A549 (cell line): ENCODE measurements at regions not wholly inside any gene's neighbourhood (a gene's known extent, or its start where the extent isn't known, plus 50 kb on each side); places are given as distances from the start of the nearest gene placed in this dataset.

Experiments
- CBX2 ChIP-seq: fragments of 200-600 bp; sonication (generic); IDR thresholded peaks from 2 replicates; pipeline ENCODE4 v1.6.1; 2016; ENCODE audit warnings: low read depth, mild to moderate bottlenecking, borderline replicate concordance
- CTCF ChIP-seq: fragments of >200 bp; sonication (Bioruptor Twin); formaldehyde crosslinking; IDR thresholded peaks from 3 replicates; pipeline ENCODE4 v1.5.1; 2016
- EHMT2 ChIP-seq: fragments of 200-600 bp; sonication (generic); IDR thresholded peaks from 2 replicates; pipeline ENCODE4 v1.6.1; 2016; ENCODE audit warnings: antibody characterized with exemption, low read depth, mild to moderate bottlenecking, moderate library complexity
- EP300 ChIP-seq, 2 experiments: fragments of >200 bp; sonication (Bioruptor Twin); formaldehyde crosslinking; IDR thresholded peaks; 2 replicates in 1 of 2; 3 replicates in 1 of 2; pipeline ENCODE4 v1.6.1; 2016 to 2017
- GATA3 ChIP-seq: IDR thresholded peaks from 2 replicates; pipeline ENCODE4 v1.6.1; 2012; ENCODE audit warnings: borderline replicate concordance
- HOXA7 ChIP-seq: fragments of 250-450 bp; sonication (Bioruptor Pico); IDR thresholded peaks from 2 replicates; pipeline ENCODE4 v1.5.0; 2020; ENCODE audit warnings: mild to moderate bottlenecking, moderate library complexity
- MYC ChIP-seq: IDR thresholded peaks from 2 replicates; pipeline ENCODE4 v1.6.1; 2012; ENCODE audit warnings: mild to moderate bottlenecking, inconsistent platforms, low read length, improper control_type of control experiment, borderline replicate concordance
- POLR2A ChIP-seq: IDR thresholded peaks from 2 replicates; pipeline ENCODE4 v1.6.1; 2012; ENCODE audit warnings: mild to moderate bottlenecking, low read length
- RCOR1 ChIP-seq: fragments of 150-350 bp; IDR thresholded peaks from 2 replicates; pipeline ENCODE4 v1.6.1; 2014; ENCODE audit warnings: antibody characterized with exemption, low read length, low read depth
- RFX5 ChIP-seq: fragments of 450-650 bp; IDR thresholded peaks from 2 replicates; pipeline ENCODE4 v1.7.1; 2014; ENCODE audit warnings: antibody characterized with exemption, mild to moderate bottlenecking, moderate library complexity
- SMC3 ChIP-seq: fragments of >200 bp; sonication (Bioruptor Twin); formaldehyde crosslinking; IDR thresholded peaks from 3 replicates; pipeline ENCODE4 v1.6.1; 2018; ENCODE audit warnings: inconsistent platforms
- SREBF2 ChIP-seq: fragments of 450-650 bp; IDR thresholded peaks from 2 replicates; pipeline ENCODE4 v1.6.1; 2014; ENCODE audit warnings: mild to moderate bottlenecking, moderate library complexity
- ZFP36 ChIP-seq: fragments of 450-650 bp; IDR thresholded peaks from 2 replicates; pipeline ENCODE4 v1.6.1; 2014; ENCODE audit warnings: borderline replicate concordance; ENCODE audit not compliant: partially characterized antibody
- TF ChIP-seq, protein P1 (sequence below): fragments of 150-350 bp; IDR thresholded peaks from 2 replicates; pipeline ENCODE4 v1.6.1; 2014; ENCODE audit warnings: low read depth, mild to moderate bottlenecking, low read length

GRCh38 chr4:53815281-53815680 is 224.0 kb upstream of the LNX1 start:
- TF ChIP-seq MYC: no peak
- TF ChIP-seq CTCF: no peak
- no peak for TF ChIP-seq EP300 (IDR thresholded peaks at IDR 0.05)
- no peak for TF ChIP-seq POLR2A
- TF ChIP-seq CBX2: no peak
- TF ChIP-seq EHMT2: no peak
- TF ChIP-seq SREBF2: no peak
- TF ChIP-seq ZFP36: no peak
- no peak for TF ChIP-seq HOXA7
- no peak for TF ChIP-seq RFX5
- TF ChIP-seq SMC3: no peak
- no peak for TF ChIP-seq GATA3
- TF ChIP-seq, protein P1, sequence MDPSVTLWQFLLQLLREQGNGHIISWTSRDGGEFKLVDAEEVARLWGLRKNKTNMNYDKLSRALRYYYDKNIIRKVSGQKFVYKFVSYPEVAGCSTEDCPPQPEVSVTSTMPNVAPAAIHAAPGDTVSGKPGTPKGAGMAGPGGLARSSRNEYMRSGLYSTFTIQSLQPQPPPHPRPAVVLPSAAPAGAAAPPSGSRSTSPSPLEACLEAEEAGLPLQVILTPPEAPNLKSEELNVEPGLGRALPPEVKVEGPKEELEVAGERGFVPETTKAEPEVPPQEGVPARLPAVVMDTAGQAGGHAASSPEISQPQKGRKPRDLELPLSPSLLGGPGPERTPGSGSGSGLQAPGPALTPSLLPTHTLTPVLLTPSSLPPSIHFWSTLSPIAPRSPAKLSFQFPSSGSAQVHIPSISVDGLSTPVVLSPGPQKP: no peak
- no peak for TF ChIP-seq RCOR1
